HPDE6-E6E7 (cell line): ENCODE measurements at regions not wholly inside any gene's neighbourhood (a gene's known extent, or its start where the extent isn't known, plus 50 kb on each side); places are given as distances from the start of the nearest gene placed in this dataset.

Experiments used
- DNase-seq: peaks from one replicate; pipeline ENCODE4 v3.0.0; 2011; ENCODE audit warnings: missing footprints; ENCODE audit errors: extremely low spot score

- DNase-seq = no peak
Observed at GRCh38 chr9:116081435-116082115, 72.0 kb upstream of the PAPPA start.

- DNase-seq = no peak
Observed at GRCh38 chr9:116083837-116084236, 69.8 kb upstream of the PAPPA start.

GRCh38 chr9:116084497-116084896 lies 69.1 kb upstream of the PAPPA start:
- DNase-seq = no peak

- DNase-seq = no peak
Observed at GRCh38 chr9:116087246-116087645, 66.3 kb upstream of the PAPPA start.

- DNase-seq = peak; percentile 20
Observed at GRCh38 chr9:116087751-116088194, 65.8 kb upstream of the PAPPA start.

- no peak for DNase-seq
Observed at GRCh38 chr9:116088396-116088795, 65.2 kb upstream of the PAPPA start.

GRCh38 chr9:116090030-116090770 lies 63.4 kb upstream of the PAPPA start:
- no peak for DNase-seq

- DNase-seq = no peak
Observed at GRCh38 chr9:116094846-116095245, 58.7 kb upstream of the PAPPA start.

GRCh38 chr9:116095403-116095802 lies 58.2 kb upstream of the PAPPA start:
- no peak for DNase-seq

- no peak for DNase-seq
Observed at GRCh38 chr9:116096046-116096445, 57.5 kb upstream of the PAPPA start.

- DNase-seq = no peak
Observed at GRCh38 chr9:116096853-116097252, 56.7 kb upstream of the PAPPA start.

GRCh38 chr9:116098476-116098875 lies 55.1 kb upstream of the PAPPA start:
- DNase-seq = no peak

- no peak for DNase-seq
Observed at GRCh38 chr9:116099821-116100220, 53.8 kb upstream of the PAPPA start.

GRCh38 chr9:116100711-116101121 lies 52.9 kb upstream of the PAPPA start:
- DNase-seq = peak; percentile 34

GRCh38 chr9:116101516-116101915 lies 52.1 kb upstream of the PAPPA start:
- DNase-seq = peak; percentile 54

- no peak for DNase-seq
Observed at GRCh38 chr9:116102596-116102995, 51.0 kb upstream of the PAPPA start.
